OCI-LY3 (cell line): ENCODE measurements at regions not wholly inside any gene's neighbourhood (a gene's known extent, or its start where the extent isn't known, plus 50 kb on each side); places are given as distances from the start of the nearest gene placed in this dataset.
"Not testable (repeated sequence)": the region's sequence is repeated elsewhere in the genome, so short reads cannot be mapped to it uniquely, and the experiment has no call there.

Experiments used
- H2AFZ ChIP-seq: fragments of 200-600, 300-600 bp; shearing (Covaris generic); 2 replicates; pipeline ENCODE4 v1.6.0; 2014; ENCODE audit warnings: antibody characterized with exemption, low read depth, low read length
- H3K27ac ChIP-seq: fragments of 200-600, 300-600 bp; sonication (generic); 2 replicates; pipeline ENCODE4 v1.5.1; 2014; ENCODE audit warnings: mild to moderate bottlenecking, low read length, moderate library complexity, mixed read lengths
- H3K27me3 ChIP-seq: fragments of 200-600, 300-600 bp; sonication (generic); 2 replicates; pipeline ENCODE4 v1.6.1; 2014; ENCODE audit warnings: low read depth, low read length, mixed read lengths
- H3K36me3 ChIP-seq: fragments of 200-600, 300-600 bp; sonication (generic); replicated peaks from 2 replicates; pipeline ENCODE3; 2014; ENCODE audit warnings: low read depth, low read length, mixed read lengths
- H3K4me1 ChIP-seq: fragments of 300-600, 200-600 bp; sonication (generic); 2 replicates; pipeline ENCODE4 v1.6.1; 2014; ENCODE audit warnings: low read length, mixed read lengths
- H3K4me2 ChIP-seq: fragments of 200-600, 300-600 bp; sonication (generic); 2 replicates; pipeline ENCODE4 v1.6.1; 2014; ENCODE audit warnings: low read length, mixed read lengths
- H3K4me3 ChIP-seq: fragments of 300-600, 200-600 bp; sonication (generic); 2 replicates; pipeline ENCODE4 v1.5.1; 2014; ENCODE audit warnings: antibody characterized with exemption, mild to moderate bottlenecking, low read length, moderate library complexity
- H3K79me2 ChIP-seq: fragments of 300-600, 200-600 bp; shearing (Covaris generic); 2 replicates; pipeline ENCODE4 v1.6.1; 2014; ENCODE audit warnings: mild to moderate bottlenecking, low read length, mixed read lengths
- H3K9ac ChIP-seq: fragments of 300-600, 200-600 bp; shearing (Covaris generic); 2 replicates; pipeline ENCODE4 v1.6.0; 2014; ENCODE audit warnings: mild to moderate bottlenecking, low read length, moderate library complexity
- H3K9me3 ChIP-seq: fragments of 200-600, 300-600 bp; shearing (Covaris generic); 2 replicates; pipeline ENCODE4 v1.6.1; 2014; ENCODE audit warnings: low read length, mixed read lengths; ENCODE audit not compliant: insufficient read depth
- H4K20me1 ChIP-seq: fragments of 200-600, 300-600 bp; sonication (generic); 2 replicates; pipeline ENCODE4 v1.6.1; 2016; ENCODE audit warnings: low read length, mixed read lengths; ENCODE audit not compliant: insufficient read depth
- CTCF ChIP-seq: fragments of 200-600, 300-600 bp; sonication (generic); IDR thresholded peaks from 2 replicates; pipeline ENCODE4 v1.5.1; 2014; ENCODE audit warnings: antibody characterized with exemption, low read length, low read depth
- EZH2phosphoT487 ChIP-seq: fragments of 200-600 bp; shearing (Covaris generic); IDR thresholded peaks from 2 replicates; pipeline ENCODE4 v1.6.1; 2018; ENCODE audit warnings: antibody characterized with exemption, mixed run types, low read depth

DNA sequence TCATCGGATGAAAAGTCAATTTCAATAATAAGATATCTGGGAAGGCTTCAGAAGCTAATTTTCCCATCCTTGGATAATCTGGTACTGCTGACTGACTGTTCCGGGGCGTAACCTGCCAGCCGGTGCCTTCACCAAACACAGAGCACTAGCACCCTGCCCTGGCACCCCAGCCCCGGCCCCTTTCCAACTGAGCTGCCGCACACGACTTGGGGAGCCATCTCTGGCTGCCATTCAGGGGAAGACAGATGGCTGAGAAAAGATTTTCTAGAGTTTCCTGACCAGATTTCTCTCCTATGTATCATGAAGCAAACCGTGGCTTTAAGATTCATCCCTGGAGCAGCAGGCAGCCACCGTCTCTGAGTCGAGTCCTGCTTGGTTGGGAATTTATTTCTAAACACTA lies 96.0 kb upstream of the SYT6 start:
- Histone ChIP-seq H3K9me3 (no peaks in the 10 kb centered on the region), H3K9ac (no peak overlapping the region), H2AFZ (no peak overlapping the region), H3K4me3 (no peak overlapping the region), H3K27me3 (no peaks in the 10 kb centered on the region), H3K36me3 (no peaks in the 10 kb centered on the region), H3K4me1 (no peaks in the 10 kb centered on the region), H3K27ac (no peak overlapping the region), H4K20me1 (no peaks in the 10 kb centered on the region), H3K4me2 (no peak overlapping the region), H3K79me2 (no peaks in the 10 kb centered on the region)
- no peak for TF ChIP-seq CTCF
- TF ChIP-seq EZH2phosphoT487: no peak

DNA sequence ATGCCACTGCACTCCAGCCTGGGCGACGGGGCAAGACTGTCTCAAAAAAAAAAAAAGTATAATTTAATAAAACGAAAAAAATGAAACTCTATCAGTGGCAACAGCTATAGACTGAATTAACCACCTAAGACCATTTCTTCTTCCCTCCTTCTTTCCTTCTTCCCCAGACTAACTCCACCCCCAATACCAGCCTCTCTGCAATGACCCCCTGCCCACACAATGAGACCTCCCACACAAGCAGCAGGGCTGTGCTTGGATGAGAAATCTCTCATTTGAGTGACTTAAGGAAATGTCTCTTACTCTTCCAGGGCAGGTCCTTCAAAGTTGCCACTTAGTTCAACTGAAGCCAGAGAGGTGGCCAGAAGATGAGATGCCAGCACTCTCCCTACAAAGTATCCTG lies 94.5 kb upstream of the SYT6 start:
- H2AFZ ChIP-seq: no peak overlapping the region

DNA sequence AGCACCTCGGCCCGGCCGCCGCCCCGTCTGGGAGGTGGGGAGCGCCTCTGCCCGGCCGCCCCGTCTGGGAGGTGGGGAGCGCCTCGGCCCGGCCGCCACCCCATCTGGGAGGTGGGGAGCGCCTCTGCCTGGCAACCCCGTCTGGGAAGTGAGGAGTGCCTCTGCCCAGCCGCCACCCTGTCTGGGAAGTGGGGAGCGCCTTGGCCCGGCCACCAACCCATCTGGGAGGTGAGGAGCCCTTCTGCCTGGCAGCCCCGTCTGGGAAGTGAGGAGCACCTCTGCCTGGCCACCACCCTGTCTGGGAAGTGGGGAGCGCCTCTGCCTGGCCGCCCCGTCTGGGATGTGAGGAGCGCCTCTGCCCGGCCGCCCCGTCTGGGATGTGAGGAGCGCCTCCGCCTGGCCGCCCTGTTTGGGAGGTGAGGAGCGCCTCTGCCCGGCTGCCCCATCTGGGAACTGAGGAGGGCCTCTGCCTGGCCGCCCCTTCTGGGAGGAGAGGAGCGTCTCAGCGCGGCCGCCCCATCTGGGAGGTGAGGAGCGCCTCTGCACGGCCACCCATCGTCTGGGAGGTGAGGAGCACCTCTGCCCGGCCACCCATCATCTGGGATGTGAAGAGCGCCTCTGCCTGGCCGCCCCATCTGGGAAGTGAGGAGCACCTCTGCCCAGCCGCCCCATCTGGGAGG lies 89.0 kb upstream of the SYT6 start:
- not testable (repeated sequence) for H3K9me3 ChIP-seq, H3K4me1 ChIP-seq, H3K36me3 ChIP-seq, H2AFZ ChIP-seq, H4K20me1 ChIP-seq, H3K27ac ChIP-seq, H3K4me3 ChIP-seq, H3K79me2 ChIP-seq, H3K27me3 ChIP-seq, H3K4me2 ChIP-seq, H3K9ac ChIP-seq

More for the DNA sequence above, 94.5 kb upstream of the SYT6 start:
- Histone ChIP-seq H3K4me1 (no peaks in the 10 kb centered on the region), H3K4me3 (no peak overlapping the region), H3K79me2 (no peaks in the 10 kb centered on the region), H3K27ac (no peak overlapping the region), H3K27me3 (no peaks in the 10 kb centered on the region), H3K36me3 (no peaks in the 10 kb centered on the region), H3K4me2 (no peak overlapping the region), H3K9me3 (no peaks in the 10 kb centered on the region), H3K9ac (no peak overlapping the region), H4K20me1 (no peaks in the 10 kb centered on the region)
- TF ChIP-seq EZH2phosphoT487 (no peak), CTCF (no peak)

DNA sequence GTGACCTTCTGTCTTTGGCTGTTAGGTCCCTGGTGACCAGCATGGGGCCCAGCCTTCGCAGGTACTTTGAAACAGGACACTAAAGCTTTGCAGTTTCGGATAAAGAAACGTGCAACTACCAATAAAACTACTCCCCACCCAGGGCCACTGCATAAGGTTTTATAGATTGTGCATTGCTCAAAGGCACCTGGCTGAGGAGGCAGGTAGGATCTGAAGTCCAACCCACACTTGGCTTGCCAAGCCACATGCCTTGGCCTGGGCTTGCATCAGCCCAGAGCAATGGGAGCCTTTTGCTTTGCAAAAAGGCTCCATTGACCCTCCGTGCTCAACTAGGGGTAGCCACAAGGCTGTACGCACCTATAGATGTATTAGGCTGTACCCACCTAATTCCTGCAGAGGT lies 84.4 kb upstream of the SYT6 start:
- no peak overlapping the region for H3K4me2 ChIP-seq
- no peaks in the 10 kb centered on the region for H3K9me3 ChIP-seq
- H2AFZ ChIP-seq: no peak overlapping the region
- H3K36me3 ChIP-seq: no peaks in the 10 kb centered on the region
- H3K9ac ChIP-seq: no peak overlapping the region
- H3K79me2 ChIP-seq: no peaks in the 10 kb centered on the region
- no peaks in the 10 kb centered on the region for H3K27me3 ChIP-seq
- TF ChIP-seq CTCF (no peak), EZH2phosphoT487 (no peak)
- H4K20me1 ChIP-seq: no peaks in the 10 kb centered on the region
- no peak overlapping the region for H3K4me3 ChIP-seq
- H3K27ac ChIP-seq: no peak overlapping the region
- peaks cover 12% of the 10 kb centered on the region for H3K4me1 ChIP-seq

DNA sequence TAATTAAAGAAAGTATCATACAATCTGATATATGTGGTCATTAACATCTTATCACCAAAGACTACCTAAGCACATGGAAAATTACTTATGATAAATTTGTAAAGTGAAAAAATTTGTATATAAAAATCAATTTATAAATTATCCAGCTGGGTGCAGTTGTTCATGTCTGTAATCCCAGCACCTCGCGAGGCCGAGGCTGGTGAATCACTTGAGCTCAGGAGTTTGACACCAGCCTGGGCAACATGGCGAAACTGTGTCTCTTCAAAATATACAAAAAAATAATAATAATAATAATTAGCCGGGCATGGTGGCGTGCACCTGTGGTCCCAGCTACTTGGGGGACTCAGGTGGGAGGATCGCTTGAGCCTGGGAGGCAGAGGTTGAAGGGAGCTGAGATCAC lies 82.8 kb upstream of the SYT6 start:
- Histone ChIP-seq H3K4me1 (peaks cover 12% of the 10 kb centered on the region), H3K9me3 (no peaks in the 10 kb centered on the region), H4K20me1 (no peaks in the 10 kb centered on the region), H3K9ac (no peak overlapping the region), H3K79me2 (no peaks in the 10 kb centered on the region), H3K4me3 (no peak overlapping the region), H3K4me2 (no peak overlapping the region), H3K36me3 (no peaks in the 10 kb centered on the region), H2AFZ (no peak overlapping the region), H3K27ac (no peak overlapping the region), H3K27me3 (no peaks in the 10 kb centered on the region)
- TF ChIP-seq EZH2phosphoT487: no peak
- no peak for TF ChIP-seq CTCF
